HEK293T (cell line): ENCODE measurements at regions not wholly inside any gene's neighbourhood (a gene's known extent, or its start where the extent isn't known, plus 50 kb on each side); places are given as distances from the start of the nearest gene placed in this dataset.

Source experiments
- ARNT ChIP-seq: fragments of 450-650 bp; IDR thresholded peaks from 2 replicates; pipeline ENCODE4 v1.6.1; 2017; ENCODE audit warnings: mild to moderate bottlenecking
- BHLHE40 ChIP-seq: fragments of 450-650 bp; IDR thresholded peaks from 2 replicates; pipeline ENCODE4 v1.6.1; 2016; ENCODE audit warnings: mild to moderate bottlenecking, moderate library complexity, borderline replicate concordance
- CTBP1 ChIP-seq: fragments of 450-650 bp; IDR thresholded peaks from 2 replicates; pipeline ENCODE4 v1.6.1; 2016; ENCODE audit warnings: borderline replicate concordance
- ELF4 ChIP-seq: fragments of 450-650 bp; IDR thresholded peaks from 2 replicates; pipeline ENCODE4 v1.6.1; 2017; ENCODE audit warnings: antibody characterized with exemption
- FOXA1 ChIP-seq: fragments of 450-650 bp; IDR thresholded peaks from 2 replicates; pipeline ENCODE4 v1.6.1; 2016; ENCODE audit warnings: mild to moderate bottlenecking
- FOXK2 ChIP-seq: fragments of 450-650 bp; IDR thresholded peaks from 2 replicates; pipeline ENCODE4 v1.6.1; 2016; ENCODE audit warnings: mild to moderate bottlenecking
- FOXM1 ChIP-seq: fragments of 450-650 bp; IDR thresholded peaks from 2 replicates; pipeline ENCODE4 v1.6.1; 2017; ENCODE audit warnings: mild to moderate bottlenecking, borderline replicate concordance
- HDGF ChIP-seq: fragments of 450-650 bp; IDR thresholded peaks from 2 replicates; pipeline ENCODE4 v1.6.1; 2017; ENCODE audit warnings: antibody characterized with exemption, borderline replicate concordance
- L3MBTL2 ChIP-seq: fragments of 450-650 bp; conservative IDR thresholded peaks from 2 replicates; pipeline ENCODE4 v1.6.1; 2016; ENCODE audit warnings: mild to moderate bottlenecking
- NFRKB ChIP-seq: fragments of 450-650 bp; IDR thresholded peaks from 2 replicates; pipeline ENCODE4 v1.6.1; 2016; ENCODE audit warnings: mild to moderate bottlenecking, moderate library complexity
- SP1 ChIP-seq: fragments of 450-650 bp; IDR thresholded peaks from 2 replicates; pipeline ENCODE4 v1.6.1; 2017
- SUZ12 ChIP-seq: fragments of 450-650 bp; IDR thresholded peaks from 2 replicates; pipeline ENCODE4 v1.6.1; 2016; ENCODE audit warnings: mild to moderate bottlenecking
- TARDBP ChIP-seq: fragments of 450-650 bp; IDR thresholded peaks from 2 replicates; pipeline ENCODE4 v1.6.1; 2016
- ZNF384 ChIP-seq: fragments of 450-650 bp; IDR thresholded peaks from 2 replicates; pipeline ENCODE4 v1.6.1; 2016

GRCh38 chr9:75390951-75391350 lies 302.6 kb downstream of the OSTF1 start:
- TF ChIP-seq FOXK2 (no peak), NFRKB (no peak), FOXA1 (no peak), ZNF384 (no peak), SUZ12 (no peak), FOXM1 (no peak), ARNT (no peak), TARDBP (no peak), HDGF (no peak), L3MBTL2 (no peak), ELF4 (no peak), CTBP1 (no peak), SP1 (no peak), BHLHE40 (no peak)
